GM23338 (cell line): ENCODE measurements at regions not wholly inside any gene's neighbourhood (a gene's known extent, or its start where the extent isn't known, plus 50 kb on each side); places are given as distances from the start of the nearest gene placed in this dataset.

ENCODE experiments used
- ATAC-seq: fragments of 200-7000 bp; cut with Tn5 transposase; 3 replicates; pipeline ENCODE4 v1.9.1; 2020
- DNase-seq: peaks from one replicate; pipeline ENCODE4 v3.0.0-alpha.2; 2015; ENCODE audit warnings: low spot score
- H2AFZ ChIP-seq: fragments of 200-600 bp; sonication (generic); 2 replicates; pipeline ENCODE4 v1.8.0; 2016; ENCODE audit warnings: antibody characterized with exemption, mild to moderate bottlenecking, moderate library complexity
- H3F3A ChIP-seq: fragments of 200-600 bp; sonication (generic); replicated peaks from 2 replicates; pipeline ENCODE4 v1.8.0; 2017; ENCODE audit warnings: antibody characterized with exemption, mixed run types, low read depth
- H3K27ac ChIP-seq: fragments of 200-600 bp; sonication (generic); 2 replicates; pipeline ENCODE4 v1.6.1; 2016; ENCODE audit warnings: low read depth
- H3K27me3 ChIP-seq: fragments of 200-600 bp; sonication (generic); 2 replicates; pipeline ENCODE4 v1.8.0; 2016; ENCODE audit warnings: mild to moderate bottlenecking, mixed run types, moderate library complexity; ENCODE audit not compliant: insufficient read depth
- H3K36me3 ChIP-seq: fragments of 200-600 bp; sonication (generic); 2 replicates; pipeline ENCODE4 v1.8.0; 2016; ENCODE audit warnings: mild to moderate bottlenecking; ENCODE audit not compliant: insufficient read depth
- H3K4me1 ChIP-seq: fragments of 200-600 bp; sonication (generic); 2 replicates; pipeline ENCODE4 v1.8.0; 2016; ENCODE audit warnings: mild to moderate bottlenecking, moderate library complexity; ENCODE audit not compliant: insufficient read depth
- H3K4me2 ChIP-seq: fragments of 200-600 bp; sonication (generic); 2 replicates; pipeline ENCODE4 v1.7.1; 2017; ENCODE audit warnings: mixed run types
- H3K4me3 ChIP-seq: fragments of 200-600 bp; sonication (generic); 2 replicates; pipeline ENCODE4 v1.6.1; 2016; ENCODE audit warnings: mixed run types
- H3K79me2 ChIP-seq: fragments of 200-600 bp; sonication (generic); replicated peaks from 2 replicates; pipeline ENCODE4 v1.8.0; 2017; ENCODE audit warnings: mild to moderate bottlenecking; ENCODE audit not compliant: insufficient read depth
- H3K9me2 ChIP-seq: fragments of 200-600 bp; sonication (generic); 2 replicates; pipeline ENCODE4 v1.8.0; 2017; ENCODE audit not compliant: insufficient read depth
- H4K20me1 ChIP-seq: fragments of 200-600 bp; sonication (generic); replicated peaks from 2 replicates; pipeline ENCODE4 v1.8.0; 2017; ENCODE audit warnings: mild to moderate bottlenecking; ENCODE audit not compliant: insufficient read depth
- H3K27ac Mint-ChIP-seq: 2 replicates; pipeline ENCODE4 v1.8.0; 2020; ENCODE audit warnings: inconsistent platforms, mild to moderate bottlenecking, moderate library complexity, mixed read lengths
- H3K27me3 Mint-ChIP-seq: 3 replicates; pipeline ENCODE4 v1.8.0; 2022; ENCODE audit warnings: low read depth, mild to moderate bottlenecking, moderate library complexity, mixed read lengths, inconsistent platforms; ENCODE audit not compliant: insufficient read depth, poor library complexity
- H3K36me3 Mint-ChIP-seq: 3 replicates; pipeline ENCODE4 v1.8.0; 2021; ENCODE audit warnings: low read depth, mild to moderate bottlenecking, inconsistent platforms, moderate library complexity, mixed read lengths
- H3K4me1 Mint-ChIP-seq: 3 replicates; pipeline ENCODE4 v1.8.0; 2020; ENCODE audit warnings: mild to moderate bottlenecking, inconsistent platforms, mixed read lengths
- H3K4me3 Mint-ChIP-seq: 3 replicates; pipeline ENCODE4 v1.8.0; 2021; ENCODE audit warnings: moderate library complexity, mild to moderate bottlenecking, inconsistent platforms, mixed read lengths
- H3K9me3 Mint-ChIP-seq: 3 replicates; pipeline ENCODE4 v1.8.0; 2020; ENCODE audit warnings: moderate library complexity, mild to moderate bottlenecking, inconsistent platforms, mixed read lengths
- CREB1 ChIP-seq: fragments of 250-450 bp; sonication (Bioruptor Pico); IDR thresholded peaks from 2 replicates; pipeline ENCODE4 v1.5.0; 2020; ENCODE audit warnings: low read depth, mild to moderate bottlenecking, moderate library complexity
- CTCF ChIP-seq, 2 experiments: fragments of 200-600 bp in 1 of 2; sonication (generic) in 1 of 2; conservative IDR thresholded peaks; 2 replicates each; pipeline versions ENCODE4 v1.5.1 to v1.6.1; 2016 to 2017; ENCODE audit warnings: antibody characterized with exemption in 2 of 2, low read depth in 2 of 2, mild to moderate bottlenecking in 2 of 2, moderate library complexity in 1 of 2
- ETS1 ChIP-seq: IDR thresholded peaks from 2 replicates; pipeline ENCODE4 v1.6.1; 2016; ENCODE audit warnings: antibody characterized with exemption
- EZH2 ChIP-seq: fragments of 200-600 bp; sonication (generic); IDR thresholded peaks from one replicate; pipeline ENCODE4 v1.8.0; 2017; ENCODE audit warnings: antibody characterized with exemption, mild to moderate bottlenecking, low read depth; ENCODE audit not compliant: unreplicated experiment
- EZH2phosphoT487 ChIP-seq: fragments of 200-600 bp; sonication (generic); IDR thresholded peaks from one replicate; pipeline ENCODE4 v1.8.1; 2018; ENCODE audit warnings: antibody characterized with exemption; ENCODE audit not compliant: unreplicated experiment
- JUNB ChIP-seq: IDR thresholded peaks from one replicate; pipeline ENCODE4 v1.6.1; 2016; ENCODE audit warnings: antibody characterized with exemption; ENCODE audit not compliant: unreplicated experiment
- NANOG ChIP-seq: IDR thresholded peaks from 2 replicates; pipeline ENCODE4 v1.6.1; 2016; ENCODE audit warnings: antibody characterized with exemption, borderline replicate concordance
- POLR2AphosphoS5 ChIP-seq: IDR thresholded peaks from 2 replicates; pipeline ENCODE4 v1.6.1; 2016; ENCODE audit warnings: antibody characterized with exemption, low read depth
- REST ChIP-seq: IDR thresholded peaks from one replicate; pipeline ENCODE4 v1.6.1; 2018; ENCODE audit warnings: antibody characterized with exemption; ENCODE audit not compliant: unreplicated experiment
- STAT1 ChIP-seq: IDR thresholded peaks from one replicate; pipeline ENCODE4 v1.6.1; 2016; ENCODE audit warnings: antibody characterized with exemption; ENCODE audit not compliant: unreplicated experiment
- ZNF114 ChIP-seq: fragments of 250-450 bp; sonication (Bioruptor Pico); IDR thresholded peaks from 2 replicates; pipeline ENCODE4 v1.5.0; 2020; ENCODE audit warnings: mild to moderate bottlenecking, moderate library complexity
- ZNF331 ChIP-seq: fragments of 250-450 bp; sonication (Bioruptor Pico); IDR thresholded peaks from 2 replicates; pipeline ENCODE4 v1.5.0; 2020; ENCODE audit warnings: low read depth, mild to moderate bottlenecking, moderate library complexity
- ZNF462 ChIP-seq: fragments of 250-450 bp; sonication (Bioruptor Pico); IDR thresholded peaks from 2 replicates; pipeline ENCODE4 v1.5.0; 2020; ENCODE audit warnings: mild to moderate bottlenecking, moderate library complexity

GRCh38 chr11:114813189-114813718 is 134.9 kb downstream of the NXPE2 start:
- H3K4me1 ChIP-seq, result peaks cover 9% of the 10 kb centered on the region
- H3K9me2 ChIP-seq, result no peaks in the 10 kb centered on the region
- no peaks in the 10 kb centered on the region for H3K79me2 ChIP-seq
- no peaks in the 10 kb centered on the region for H3F3A ChIP-seq
- no peak overlapping the region for H3K4me3 Mint-ChIP-seq
- no peaks in the 10 kb centered on the region for H3K36me3 Mint-ChIP-seq
- no peaks in the 10 kb centered on the region for H3K9me3 Mint-ChIP-seq
- H3K36me3 ChIP-seq, result no peaks in the 10 kb centered on the region
- peaks cover 3% of the 10 kb centered on the region; the same call in 2 of the 3 replicates for H3K4me1 Mint-ChIP-seq
- H3K27me3 Mint-ChIP-seq, result no peaks in the 10 kb centered on the region
- ATAC-seq (no peak), DNase-seq (no peak)
- no peak overlapping the region for H3K4me2 ChIP-seq
- H3K4me3 ChIP-seq, result no peak overlapping the region
- H3K27ac Mint-ChIP-seq, result no peak overlapping the region
- no peak overlapping the region for H3K27ac ChIP-seq
- no peaks in the 10 kb centered on the region for H3K27me3 ChIP-seq
- TF ChIP-seq EZH2phosphoT487, result no peak
- no peak for TF ChIP-seq ZNF331 (CRISPR knock-in tag)
- TF ChIP-seq ZNF114, result no peak
- TF ChIP-seq CTCF (conservative IDR thresholded peaks at IDR 0.05; ENCODE audit: low read depth in 2 of 2), result no peak
- TF ChIP-seq EZH2, result no peak
- no peak for TF ChIP-seq REST
- no peak for TF ChIP-seq STAT1
- no peak for TF ChIP-seq NANOG
- no peak for TF ChIP-seq ZNF462 (CRISPR knock-in tag)
- TF ChIP-seq CREB1 (CRISPR knock-in tag), result no peak
- TF ChIP-seq POLR2AphosphoS5, result no peak
- no peak for TF ChIP-seq ETS1
- no peak for TF ChIP-seq JUNB
- no peak overlapping the region for H2AFZ ChIP-seq
- no peaks in the 10 kb centered on the region for H4K20me1 ChIP-seq
